Mesenchymal stem cell (in vitro differentiated cells and primary cell): ENCODE measurements at regions not wholly inside any gene's neighbourhood (a gene's known extent, or its start where the extent isn't known, plus 50 kb on each side); places are given as distances from the start of the nearest gene placed in this dataset.

Source experiments
- DNase-seq: peaks from one replicate; pipeline ENCODE4 v3.0.0-alpha.2; 2013
- H2AFZ ChIP-seq: one replicate; pipeline ENCODE4 v1.6.1; 2013; ENCODE audit warnings: low read depth, mild to moderate bottlenecking, control low read depth, inconsistent platforms, low read length, moderate library complexity
- H2AK5ac ChIP-seq: 2 replicates; pipeline ENCODE4 v1.6.1; 2013; ENCODE audit warnings: low read length, moderate library complexity, mild to moderate bottlenecking, inconsistent platforms; ENCODE audit not compliant: severe bottlenecking
- H2BK120ac ChIP-seq: one replicate; pipeline ENCODE4 v1.6.1; 2013; ENCODE audit warnings: low read depth, mild to moderate bottlenecking, inconsistent platforms, low read length, moderate library complexity
- H2BK12ac ChIP-seq, 2 experiments: one replicate each; pipeline ENCODE4 v1.6.1; 2013; ENCODE audit warnings: inconsistent platforms in 2 of 2, low read length in 2 of 2, mild to moderate bottlenecking in 2 of 2, moderate library complexity in 2 of 2, control low read depth in 1 of 2
- H2BK15ac ChIP-seq: one replicate; pipeline ENCODE4 v1.6.1; 2013; ENCODE audit warnings: mild to moderate bottlenecking, low read depth, inconsistent platforms; ENCODE audit not compliant: poor library complexity, severe bottlenecking
- H2BK5ac ChIP-seq: 2 replicates; pipeline ENCODE4 v1.6.1; 2013; ENCODE audit warnings: low read depth, mild to moderate bottlenecking, low read length, control low read depth, inconsistent platforms; ENCODE audit not compliant: poor library complexity, severe bottlenecking
- H3K14ac ChIP-seq, 2 experiments: one replicate each; pipeline ENCODE4 v1.6.1; 2013; ENCODE audit warnings: inconsistent platforms in 2 of 2, low read length in 2 of 2, control low read depth in 1 of 2, mild to moderate bottlenecking in 1 of 2, moderate library complexity in 1 of 2
- H3K18ac ChIP-seq, 2 experiments: one replicate each; pipeline ENCODE4 v1.6.1; 2013; ENCODE audit warnings: inconsistent platforms in 2 of 2, low read length in 2 of 2, control low read depth in 1 of 2, low read depth in 1 of 2, mild to moderate bottlenecking in 1 of 2
- H3K23ac ChIP-seq, 2 experiments: one replicate each; pipeline ENCODE4 v1.6.1; 2013; ENCODE audit warnings: inconsistent platforms in 2 of 2, low read length in 2 of 2, mild to moderate bottlenecking in 2 of 2, moderate library complexity in 2 of 2, control low read depth in 1 of 2
- H3K27ac ChIP-seq: 2 replicates; pipeline ENCODE4 v1.5.1; 2013; ENCODE audit warnings: mild to moderate bottlenecking, moderate library complexity, low read length, control low read depth, inconsistent platforms; ENCODE audit not compliant: poor library complexity, severe bottlenecking
- H3K27me3 ChIP-seq, 2 experiments: 2 replicates each; pipeline versions ENCODE4 v1.6.1 to v1.7.0; 2013; ENCODE audit warnings: low read length in 2 of 2, mild to moderate bottlenecking in 2 of 2, moderate library complexity in 2 of 2, control low read depth in 1 of 2, inconsistent platforms in 1 of 2; ENCODE audit not compliant: control insufficient read depth in 1 of 2, insufficient read depth in 1 of 2
- H3K36me3 ChIP-seq, 2 experiments: 2 replicates each; pipeline versions ENCODE4 v1.6.1 to v1.7.0; 2013; ENCODE audit warnings: low read length in 2 of 2, control low read depth in 1 of 2, inconsistent platforms in 1 of 2, low read depth in 1 of 2, mild to moderate bottlenecking in 1 of 2; ENCODE audit not compliant: insufficient read depth in 2 of 2, control insufficient read depth in 1 of 2
- H3K4ac ChIP-seq, 2 experiments: one replicate each; pipeline ENCODE4 v1.6.1; 2013; ENCODE audit warnings: inconsistent platforms in 2 of 2, low read length in 2 of 2, mild to moderate bottlenecking in 2 of 2, moderate library complexity in 2 of 2, control low read depth in 1 of 2, low read depth in 1 of 2
- H3K4me1 ChIP-seq: 2 replicates; pipeline ENCODE4 v1.6.1; 2013; ENCODE audit warnings: low read depth, low read length, control low read depth; ENCODE audit not compliant: control insufficient read depth, insufficient read depth
- H3K4me2 ChIP-seq: 2 replicates; pipeline ENCODE4 v1.6.1; 2013; ENCODE audit warnings: low read length, mild to moderate bottlenecking, inconsistent platforms; ENCODE audit not compliant: poor library complexity, severe bottlenecking
- H3K4me3 ChIP-seq, 2 experiments: 2 replicates each; pipeline versions ENCODE4 v1.5.1 to v1.7.0; 2013; ENCODE audit warnings: low read length in 2 of 2, mild to moderate bottlenecking in 2 of 2, control low read depth in 1 of 2, low read depth in 1 of 2; ENCODE audit not compliant: insufficient read depth in 1 of 2
- H3K79me1 ChIP-seq: replicated peaks from 2 replicates; pipeline ENCODE4 v1.6.1; 2013; ENCODE audit warnings: mild to moderate bottlenecking, control low read depth, low read length, inconsistent platforms; ENCODE audit not compliant: poor library complexity, severe bottlenecking
- H3K9ac ChIP-seq: 2 replicates; pipeline ENCODE4 v1.7.0; 2013; ENCODE audit warnings: mild to moderate bottlenecking, low read length, moderate library complexity
- H3K9me3 ChIP-seq: 2 replicates; pipeline ENCODE4 v1.7.0; 2013; ENCODE audit warnings: mild to moderate bottlenecking, low read length; ENCODE audit not compliant: control insufficient read depth
- H4K8ac ChIP-seq: one replicate; pipeline ENCODE4 v1.6.1; 2013; ENCODE audit warnings: inconsistent platforms, mild to moderate bottlenecking, low read length, moderate library complexity
- H4K91ac ChIP-seq: one replicate; pipeline ENCODE4 v1.6.1; 2013; ENCODE audit warnings: mild to moderate bottlenecking, low read length, inconsistent platforms
- WGBS: methylation state at CpG from one replicate; pipeline ENCODE4 v1.1.7; 2013; ENCODE audit warnings: mixed read lengths; 5-methylcytosine and 5-hydroxymethylcytosine counted together

GRCh38 chr2:18167871-18168270, 289.4 kb downstream of the KCNS3 start:
- Histone ChIP-seq H3K18ac (no peak overlapping the region), H3K4me2 (peak overlapping the region; percentile 33), H3K36me3 (no peaks in the 10 kb centered on the region), H2BK5ac (peak overlapping the region; percentile 25), H3K23ac (no peak overlapping the region), H3K4me3 (no peak overlapping the region), H3K4me1 (peaks cover 6% of the 10 kb centered on the region), H3K4ac (no peak overlapping the region), H3K27me3 (peaks cover 0 to 12% of the 10 kb centered on the region in 2 experiments), H2AFZ (no peak overlapping the region), H3K9ac (no peak overlapping the region), H4K8ac (no peak overlapping the region), H2BK12ac (no peak overlapping the region), H2BK15ac (no peak overlapping the region), H3K79me1 (no peaks in the 10 kb centered on the region), H3K9me3 (no peaks in the 10 kb centered on the region), H3K14ac (no peak overlapping the region), H2BK120ac (no peak overlapping the region), H3K27ac (peak overlapping the region; percentile 49), H4K91ac (no peak overlapping the region), H2AK5ac (no peak overlapping the region)
- WGBS, result 75% methylated on average over 8 of the region's 8 CpGs
- DNase-seq, result no peak

- Histone ChIP-seq H3K27me3 (no peaks in the 10 kb centered on the region), H3K14ac (no peak overlapping the region), H3K4me2 (no peak overlapping the region), H3K79me1 (no peaks in the 10 kb centered on the region), H3K9ac (no peak overlapping the region), H3K36me3 (no peaks in the 10 kb centered on the region), H3K23ac (no peak overlapping the region), H2BK12ac (no peak overlapping the region), H2BK5ac (no peak overlapping the region), H3K4me3 (no peak overlapping the region), H3K9me3 (no peaks in the 10 kb centered on the region), H3K4me1 (no peaks in the 10 kb centered on the region), H4K91ac (no peak overlapping the region), H3K27ac (no peak overlapping the region), H2BK120ac (no peak overlapping the region), H3K4ac (no peak overlapping the region), H2BK15ac (no peak overlapping the region), H3K18ac (no peak overlapping the region), H2AK5ac (no peak overlapping the region), H2AFZ (no peak overlapping the region), H4K8ac (no peak overlapping the region)
- DNase-seq, result no peak
- 97% methylated on average over 4 of the region's 5 CpGs for WGBS
Measured at GRCh38 chr2:18161681-18162080, 283.2 kb downstream of the KCNS3 start.

DNA sequence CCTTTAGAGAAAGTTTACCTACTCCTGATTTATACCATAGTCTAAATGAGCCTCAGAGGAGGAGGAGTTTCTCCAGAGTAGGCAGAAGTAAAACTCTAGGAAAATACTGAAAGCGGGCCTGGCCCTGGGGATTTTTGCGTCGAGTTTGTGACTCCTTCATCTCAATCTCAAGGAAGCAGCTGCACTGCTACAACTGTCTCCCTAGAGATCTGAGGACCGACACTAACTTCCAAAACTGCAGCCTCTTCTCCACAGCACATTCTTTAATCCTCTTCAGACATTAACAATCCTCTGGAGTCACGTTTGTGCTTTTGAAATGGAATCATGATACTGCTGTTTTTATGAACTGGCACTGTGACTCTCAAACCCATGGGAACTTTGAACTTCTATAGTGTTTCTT, 281.4 kb downstream of the KCNS3 start:
- Histone ChIP-seq H2BK12ac (no peak overlapping the region), H3K36me3 (no peaks in the 10 kb centered on the region), H3K23ac (no peak overlapping the region), H3K4ac (no peak overlapping the region), H3K9me3 (no peaks in the 10 kb centered on the region), H4K8ac (no peak overlapping the region), H3K4me1 (no peaks in the 10 kb centered on the region), H3K4me2 (no peak overlapping the region), H2AK5ac (no peak overlapping the region), H3K27ac (no peak overlapping the region), H3K4me3 (no peak overlapping the region), H4K91ac (no peak overlapping the region), H2BK15ac (no peak overlapping the region), H2BK5ac (no peak overlapping the region), H3K79me1 (no peaks in the 10 kb centered on the region), H3K18ac (no peak overlapping the region), H3K14ac (no peak overlapping the region), H2AFZ (no peak overlapping the region), H3K9ac (no peak overlapping the region), H3K27me3 (peaks cover 0 to 13% of the 10 kb centered on the region in 2 experiments), H2BK120ac (no peak overlapping the region)
- 84% methylated on average over 5 of the region's 5 CpGs for WGBS
- DNase-seq, result no peak

DNA sequence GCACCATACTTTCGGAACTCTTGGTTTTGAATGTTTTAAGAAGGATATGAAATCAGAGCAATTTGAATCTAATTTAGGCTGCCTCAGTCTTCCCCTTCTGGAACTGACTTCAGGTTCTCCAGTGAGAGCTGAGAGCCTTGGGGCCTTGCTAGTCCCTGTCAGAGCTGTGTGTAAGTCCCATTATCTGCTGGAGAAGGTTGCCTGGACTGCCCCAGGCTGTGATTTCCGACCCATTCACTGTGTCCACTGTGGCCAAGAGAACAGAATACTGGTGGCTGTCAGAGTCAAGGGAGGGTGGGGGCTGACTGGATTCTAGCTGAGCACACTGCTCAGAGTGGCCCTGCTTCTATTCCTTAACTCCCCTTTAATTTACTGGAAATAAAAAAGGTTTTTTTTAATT, 278.0 kb downstream of the KCNS3 start:
- no peak overlapping the region for H3K9ac ChIP-seq
- 88% methylated on average over 2 of the region's 2 CpGs for WGBS
- no peak overlapping the region for H2AFZ ChIP-seq
- H3K4me1 ChIP-seq, result no peaks in the 10 kb centered on the region
- H2BK12ac ChIP-seq, result no peak overlapping the region
- no peak overlapping the region for H2BK15ac ChIP-seq
- H4K8ac ChIP-seq, result no peak overlapping the region
- H3K9me3 ChIP-seq, result no peaks in the 10 kb centered on the region
- H3K4me3 ChIP-seq, result no peak overlapping the region
- H2BK120ac ChIP-seq, result no peak overlapping the region
- H3K27me3 ChIP-seq, result peaks cover 0 to 18% of the 10 kb centered on the region in 2 experiments
- no peak for DNase-seq
- no peak overlapping the region for H3K18ac ChIP-seq
- H3K36me3 ChIP-seq, result no peaks in the 10 kb centered on the region
- H3K4me2 ChIP-seq, result no peak overlapping the region
- no peak overlapping the region for H3K27ac ChIP-seq
- no peak overlapping the region for H3K4ac ChIP-seq
- H3K79me1 ChIP-seq, result no peaks in the 10 kb centered on the region
- no peak overlapping the region for H2AK5ac ChIP-seq
- H2BK5ac ChIP-seq, result no peak overlapping the region
- H4K91ac ChIP-seq, result no peak overlapping the region
- H3K23ac ChIP-seq, result no peak overlapping the region
- H3K14ac ChIP-seq, result no peak overlapping the region
